ENCODE measurements at regions not wholly inside any gene's neighbourhood (a gene's known extent, or its start where the extent isn't known, plus 50 kb on each side); places are given as distances from the start of the nearest gene placed in this dataset.

GRCh38 chr4:11609751-11610150 is 181.1 kb upstream of the HS3ST1 start:
- FAIRE-seq = no peak

GRCh38 chr4:11608992-11609391 is 180.3 kb upstream of the HS3ST1 start:
- FAIRE-seq = no peak

GRCh38 chr4:11606078-11606477 is 177.4 kb upstream of the HS3ST1 start:
- FAIRE-seq = no peak

GRCh38 chr4:11605597-11605996 is 176.9 kb upstream of the HS3ST1 start:
- no peak for FAIRE-seq

GRCh38 chr4:11604821-11605220 is 176.1 kb upstream of the HS3ST1 start:
- no peak for FAIRE-seq

- FAIRE-seq = no peak
Measured at GRCh38 chr4:11603591-11604194, 175.0 kb upstream of the HS3ST1 start.

GRCh38 chr4:11602606-11603340 is 174.1 kb upstream of the HS3ST1 start:
- FAIRE-seq = no peak

GRCh38 chr4:11599064-11599463 is 170.4 kb upstream of the HS3ST1 start:
- FAIRE-seq = no peak

- no peak for FAIRE-seq
Measured at GRCh38 chr4:11598591-11598990, 169.9 kb upstream of the HS3ST1 start.

GRCh38 chr4:11597506-11597905 is 168.8 kb upstream of the HS3ST1 start:
- FAIRE-seq = no peak

- FAIRE-seq = no peak
Measured at GRCh38 chr4:11596989-11597388, 168.3 kb upstream of the HS3ST1 start.

GRCh38 chr4:11593576-11594116 is 165.0 kb upstream of the HS3ST1 start:
- FAIRE-seq = no peak

- FAIRE-seq = no peak
Measured at GRCh38 chr4:11592276-11592675, 163.6 kb upstream of the HS3ST1 start.

GRCh38 chr4:11590132-11590531 is 161.4 kb upstream of the HS3ST1 start:
- FAIRE-seq = no peak

- no peak for FAIRE-seq
Measured at GRCh38 chr4:11589676-11590075, 161.0 kb upstream of the HS3ST1 start.

- FAIRE-seq = no peak
Measured at GRCh38 chr4:11587797-11588196, 159.1 kb upstream of the HS3ST1 start.

GRCh38 chr4:11585506-11585905 is 156.8 kb upstream of the HS3ST1 start:
- FAIRE-seq = no peak

GRCh38 chr4:11568511-11568910 is 139.8 kb upstream of the HS3ST1 start:
- no peak for FAIRE-seq

GRCh38 chr4:11566444-11567022 is 137.8 kb upstream of the HS3ST1 start:
- no peak for FAIRE-seq

- FAIRE-seq = no peak
Measured at GRCh38 chr4:11565899-11566298, 137.2 kb upstream of the HS3ST1 start.

- no peak for FAIRE-seq
Measured at GRCh38 chr4:11565213-11565612, 136.5 kb upstream of the HS3ST1 start.

GRCh38 chr4:11564021-11564420 is 135.3 kb upstream of the HS3ST1 start:
- FAIRE-seq = no peak

GRCh38 chr4:11549525-11549924 is 120.8 kb upstream of the HS3ST1 start:
- no peak for FAIRE-seq

GRCh38 chr4:11548597-11549082 is 119.9 kb upstream of the HS3ST1 start:
- no peak for FAIRE-seq

Data from G401.6 (cell line).